GM19395 (cell line): ENCODE measurements at regions not wholly inside any gene's neighbourhood (a gene's known extent, or its start where the extent isn't known, plus 50 kb on each side); places are given as distances from the start of the nearest gene placed in this dataset.
A peak's percentile ranks its signal among the peaks of the same experiment; 100 is the strongest.

Source experiments
- ATAC-seq: cut with Tn5 transposase; IDR thresholded peaks from one replicate; pipeline ENCODE4 v1.9.1; 2021; ENCODE audit warnings: mild to moderate bottlenecking, moderate library complexity; ENCODE audit not compliant: unreplicated experiment

- no peak for ATAC-seq
Observed at GRCh38 chr2:196344397-196344796, 173.0 kb upstream of the STK17B start.

- ATAC-seq: no peak
Observed at GRCh38 chr2:196353717-196354116, 182.3 kb upstream of the STK17B start.

DNA sequence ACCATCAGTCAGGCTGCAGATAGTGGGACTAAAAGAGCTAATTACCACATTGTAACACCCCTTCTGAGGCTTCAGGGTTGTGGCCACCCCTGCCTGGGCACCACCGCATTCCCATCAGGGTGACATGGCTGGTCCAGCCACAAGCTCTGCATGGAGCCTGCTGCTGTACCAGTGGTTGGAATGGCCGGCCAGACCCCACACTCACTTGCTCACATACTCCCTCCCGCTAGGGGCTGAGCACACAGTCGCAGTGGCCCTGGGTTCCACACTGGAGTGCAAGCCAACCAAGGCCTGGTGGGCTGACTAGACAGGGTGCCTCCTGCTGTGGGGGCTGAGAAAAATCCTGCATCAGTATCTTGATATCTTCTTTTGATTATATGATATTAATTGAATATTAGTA, 182.8 kb upstream of the STK17B start:
- no peak for ATAC-seq

- ATAC-seq: no peak
Observed at GRCh38 chr2:196356332-196356731, 185.0 kb upstream of the STK17B start.

DNA sequence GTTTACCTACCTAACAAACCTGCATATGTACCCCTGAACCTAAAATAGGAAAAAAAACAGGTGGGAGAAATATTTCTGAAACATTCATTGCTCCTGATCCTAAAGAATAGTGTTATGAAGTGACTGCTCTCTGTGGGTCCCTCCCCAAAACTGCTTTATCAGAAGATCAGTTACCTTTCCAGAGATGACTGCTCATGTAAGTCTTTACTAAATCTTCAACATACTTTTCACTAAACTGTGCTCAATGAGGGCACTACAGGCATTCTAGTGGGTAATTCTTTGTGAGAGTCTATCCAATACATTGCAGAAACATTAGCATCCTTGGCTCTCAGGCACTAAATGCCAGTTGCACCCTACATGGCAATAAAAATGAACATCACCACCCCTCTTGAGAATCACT, 189.3 kb upstream of the STK17B start:
- no peak for ATAC-seq

- no peak for ATAC-seq
Observed at GRCh38 chr2:196361606-196362326, 190.4 kb upstream of the STK17B start.

- no peak for ATAC-seq
Observed at GRCh38 chr2:196362973-196363549, 191.7 kb upstream of the STK17B start.

DNA sequence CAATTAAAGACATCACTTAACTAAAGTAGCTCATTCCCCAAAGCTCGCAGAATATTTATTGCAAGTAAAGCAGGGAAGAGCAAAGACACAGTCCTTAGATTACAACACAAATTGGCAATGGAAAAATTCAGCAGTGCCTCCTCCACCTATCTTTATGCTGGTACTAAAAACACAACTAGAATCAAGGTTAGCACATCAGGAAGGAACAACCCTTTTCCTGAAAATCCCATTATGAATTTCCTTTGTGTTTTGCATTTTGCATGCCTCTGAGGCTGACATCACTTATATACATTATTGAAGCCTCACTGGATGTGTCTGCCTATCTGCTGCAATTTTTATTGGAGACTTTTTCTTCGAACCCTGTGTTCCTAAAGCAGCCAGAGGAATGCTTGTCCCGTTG, 193.8 kb upstream of the STK17B start:
- ATAC-seq: no peak

DNA sequence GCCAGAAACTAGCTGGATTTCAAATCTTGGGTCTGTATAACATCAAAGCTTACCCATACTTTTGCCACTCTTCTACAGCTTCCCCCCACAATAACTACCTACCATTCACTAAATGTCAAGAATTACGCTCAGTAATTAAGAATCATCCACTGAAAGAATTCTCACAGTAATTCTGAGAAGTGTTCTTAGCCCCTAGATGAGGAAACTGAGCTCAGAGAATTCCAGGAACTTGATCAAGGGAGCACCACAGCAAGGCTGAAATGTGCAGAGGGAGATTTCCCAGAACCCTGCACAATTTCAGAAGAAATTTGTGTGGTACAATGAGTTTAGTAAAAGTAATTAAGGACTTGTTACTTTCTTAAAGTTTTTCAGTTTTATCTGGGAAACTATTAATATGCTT, 194.5 kb upstream of the STK17B start:
- ATAC-seq: no peak

- no peak for ATAC-seq
Observed at GRCh38 chr2:196367633-196368032, 196.3 kb upstream of the STK17B start.

GRCh38 chr2:196368546-196369225, 197.3 kb upstream of the STK17B start:
- no peak for ATAC-seq

GRCh38 chr2:196369967-196370366, 198.6 kb upstream of the STK17B start:
- ATAC-seq: no peak

- ATAC-seq: no peak
Observed at GRCh38 chr2:196370381-196370780, 199.0 kb upstream of the STK17B start.

DNA sequence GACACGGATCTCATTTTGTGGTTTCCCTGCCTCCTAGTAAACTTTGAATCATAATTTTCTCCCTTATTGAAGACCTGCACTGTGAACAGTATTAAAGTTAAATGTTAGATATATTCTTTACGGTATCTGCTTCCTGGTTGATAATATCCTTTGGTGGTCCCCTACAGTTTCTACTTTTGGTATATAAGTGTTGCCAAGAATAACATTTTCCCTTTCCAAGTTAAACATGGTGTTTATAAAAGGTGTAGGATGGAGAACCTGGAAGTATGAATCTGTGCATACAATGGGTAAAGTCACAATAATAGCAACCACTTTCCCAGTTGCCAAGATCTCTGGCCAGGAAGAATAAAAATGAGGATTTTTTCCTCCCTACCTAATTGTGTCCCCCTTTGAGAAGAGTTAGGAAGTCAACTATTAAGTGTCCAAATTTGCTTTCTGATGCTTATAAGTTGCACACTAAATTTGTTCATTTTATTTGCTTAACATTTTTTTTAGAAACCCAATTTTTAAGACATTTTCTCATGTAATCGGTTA, 201.0 kb upstream of the STK17B start:
- no peak for ATAC-seq

- ATAC-seq: no peak
Observed at GRCh38 chr2:196372811-196373664, 201.7 kb upstream of the STK17B start.

DNA sequence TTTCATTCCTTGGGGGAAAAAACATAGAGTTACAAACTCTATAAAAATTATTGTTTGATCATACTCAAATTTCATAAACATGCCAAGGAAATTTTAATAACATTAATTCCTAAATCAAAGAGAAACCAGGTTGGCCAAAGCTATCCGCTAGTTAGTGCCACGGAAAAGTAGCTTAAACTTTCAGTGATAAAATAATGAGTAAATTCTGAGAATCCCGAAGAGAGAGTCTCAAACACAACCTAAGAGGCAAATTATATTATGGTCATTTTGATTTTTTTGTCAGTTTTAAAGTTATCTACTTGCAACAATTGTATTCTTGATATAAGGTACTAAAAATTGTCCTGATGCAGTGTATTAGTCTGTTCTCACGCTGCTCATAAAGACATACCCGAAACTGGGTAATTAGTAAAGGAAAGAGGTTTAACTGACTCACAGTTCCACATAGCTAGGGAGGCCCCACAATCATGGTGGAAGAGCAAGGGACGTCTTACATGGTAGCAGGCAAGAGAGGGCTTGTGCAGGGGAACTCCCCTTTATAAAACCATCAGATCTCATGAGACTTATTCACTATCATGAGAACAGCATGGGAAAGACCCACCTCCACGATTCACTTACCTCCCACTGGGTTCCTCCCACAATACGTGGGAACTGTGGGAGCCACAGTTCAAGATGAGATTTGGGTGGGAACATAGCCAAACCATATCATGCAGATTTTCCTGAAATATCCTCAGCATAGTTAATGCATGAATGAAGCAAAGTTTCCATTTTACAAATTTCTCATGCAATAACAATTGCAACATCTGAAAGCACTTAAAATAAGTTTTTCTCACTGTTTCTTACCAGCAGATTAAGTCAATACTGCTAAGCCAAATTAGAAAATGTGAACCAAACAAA, 205.9 kb upstream of the STK17B start:
- ATAC-seq: peak; percentile 55

DNA sequence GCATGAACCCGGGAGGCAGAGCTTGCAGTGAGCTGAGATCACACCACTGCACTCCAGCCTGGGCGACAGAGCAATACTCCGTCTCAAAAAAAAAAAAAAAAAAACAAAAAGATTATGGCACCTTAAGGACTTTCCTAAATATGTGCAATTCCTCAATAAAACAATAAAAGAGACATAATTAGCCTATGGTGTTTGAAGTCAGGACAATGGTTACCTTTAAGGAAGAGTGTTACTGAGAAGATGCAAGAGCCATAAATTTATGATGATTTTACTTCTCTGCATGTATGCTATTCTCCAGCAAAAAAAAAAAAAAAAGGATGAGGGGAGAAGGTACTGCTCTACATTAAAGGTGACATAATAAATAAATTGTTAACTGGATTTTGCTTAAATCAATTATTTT, 208.2 kb upstream of the STK17B start:
- ATAC-seq: no peak

DNA sequence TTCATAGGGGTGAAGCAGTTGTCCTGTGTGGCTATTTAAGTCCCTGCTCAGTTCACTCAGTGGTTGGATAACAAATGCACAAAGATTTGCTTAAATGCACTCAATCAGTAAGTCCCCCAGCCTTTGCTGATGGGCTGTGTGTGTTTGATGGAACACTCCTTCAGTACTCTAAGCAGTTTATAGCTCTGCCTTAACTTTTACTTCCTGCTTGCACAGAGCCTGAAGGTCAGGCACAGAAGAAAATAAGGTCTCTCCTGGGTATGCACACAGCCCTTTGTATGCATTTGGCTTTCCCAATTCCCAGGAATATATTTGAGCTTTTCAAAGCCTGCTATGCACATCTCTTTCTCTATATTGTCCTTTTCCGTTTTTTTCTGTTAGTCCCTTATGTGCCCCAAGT, 208.7 kb upstream of the STK17B start:
- ATAC-seq: no peak

GRCh38 chr2:196380575-196380974, 209.2 kb upstream of the STK17B start:
- no peak for ATAC-seq

DNA sequence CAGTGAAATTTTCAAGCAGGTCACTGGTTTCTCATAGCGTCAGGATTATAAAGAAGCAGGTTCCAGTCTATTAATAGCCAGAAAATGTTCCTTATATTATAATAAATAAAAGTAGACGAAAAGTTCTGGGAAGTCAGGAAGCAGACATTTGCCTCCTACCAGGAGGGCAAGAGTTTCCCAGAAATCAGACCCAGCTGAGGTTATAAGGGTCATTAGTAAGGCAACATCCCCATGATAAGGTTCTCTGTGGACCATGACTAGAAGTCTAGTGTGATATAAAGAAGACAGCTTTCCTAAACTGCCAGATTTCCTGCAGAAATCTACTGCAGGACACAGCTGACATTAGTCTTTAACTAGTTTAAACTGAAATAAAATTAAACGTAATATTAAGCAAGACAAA, 210.1 kb upstream of the STK17B start:
- no peak for ATAC-seq
